ENCODE measurements at regions not wholly inside any gene's neighbourhood (a gene's known extent, or its start where the extent isn't known, plus 50 kb on each side); places are given as distances from the start of the nearest gene placed in this dataset.

DNA sequence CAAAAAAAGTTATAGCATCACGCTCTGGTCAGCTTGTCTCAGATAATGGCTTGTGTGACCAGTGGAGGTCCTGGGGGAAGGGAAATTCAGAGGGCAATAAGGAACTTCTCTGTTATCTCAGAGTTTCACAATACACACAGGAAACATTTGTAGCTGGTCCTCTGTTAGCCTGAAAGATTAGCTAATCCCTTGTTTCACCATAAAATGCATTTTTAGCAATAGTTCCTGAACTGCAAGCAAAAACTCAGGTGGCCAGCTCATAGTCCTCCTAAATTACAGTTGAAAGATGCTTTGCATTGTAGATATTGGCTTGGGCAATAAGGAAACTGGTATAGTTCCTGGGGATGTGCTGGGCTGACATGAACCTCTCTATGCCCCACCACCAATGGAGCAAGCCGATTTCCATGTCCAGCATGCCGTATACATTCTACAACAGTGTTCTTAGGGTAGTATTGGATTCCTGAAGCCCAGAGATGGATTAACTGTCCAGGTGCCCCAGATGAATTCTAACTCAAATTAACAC is 141.5 kb upstream of the TBL1XR1 start:
- TF ChIP-seq EZH2 (IDR thresholded peaks at IDR 0.05) (no peak), POLR2AphosphoS5 (IDR thresholded peaks at IDR 0.05; ENCODE audit: borderline replicate concordance, low read depth, low read length) (no peak)

Data from SK-N-MC (cell line).